Vagina (tissue), 2 donors: ENCODE measurements at regions not wholly inside any gene's neighbourhood (a gene's known extent, or its start where the extent isn't known, plus 50 kb on each side); places are given as distances from the start of the nearest gene placed in this dataset.

Experiments used
- CTCF ChIP-seq, 3 experiments: fragments of 450-650 bp in 2 of 3; fragments of 200-600 bp in 1 of 3; sonication (generic) in 1 of 3; IDR thresholded peaks; one replicate each; pipeline ENCODE4 v1.5.1; 2017 to 2019; ENCODE audit warnings: antibody characterized with exemption in 3 of 3, mild to moderate bottlenecking in 2 of 3, moderate library complexity in 2 of 3
- POLR2A ChIP-seq, 2 donors: fragments of 450-650 bp; IDR thresholded peaks; one replicate each; pipeline ENCODE4 v1.6.1; 2017; ENCODE audit warnings: antibody characterized with exemption in 2 of 2, mild to moderate bottlenecking in 2 of 2, moderate library complexity in 2 of 2

GRCh38 chr7:25279705-25280104, 51.4 kb upstream of the NPVF start:
- TF ChIP-seq POLR2A (IDR thresholded peaks at IDR 0.05) (no peak), CTCF (IDR thresholded peaks at IDR 0.05) (no peak)
